Gastroesophageal sphincter (tissue), 3 donors: ENCODE measurements at regions not wholly inside any gene's neighbourhood (a gene's known extent, or its start where the extent isn't known, plus 50 kb on each side); places are given as distances from the start of the nearest gene placed in this dataset.

Experiments
- EP300 ChIP-seq: sonication (generic); formaldehyde crosslinking; IDR thresholded peaks from one replicate; pipeline ENCODE4 v1.6.1; 2017; ENCODE audit warnings: antibody characterized with exemption, mild to moderate bottlenecking
- POLR2A ChIP-seq, 2 donors: fragments of 450-650 bp; IDR thresholded peaks; one replicate each; pipeline ENCODE4 v1.6.1; 2017; ENCODE audit warnings: antibody characterized with exemption in 2 of 2, mild to moderate bottlenecking in 2 of 2, moderate library complexity in 1 of 2
- POLR2AphosphoS5 ChIP-seq: sonication (generic); formaldehyde crosslinking; IDR thresholded peaks from one replicate; pipeline ENCODE4 v1.6.1; 2017; ENCODE audit warnings: antibody characterized with exemption
- TF ChIP-seq, protein P1 (sequence below), 4 experiments: fragments of 200-600 bp in 2 of 4; fragments of 450-650 bp in 2 of 4; sonication (generic) in 1 of 4; IDR thresholded peaks; one replicate each; pipeline ENCODE4 v1.5.1; 2017 to 2019; ENCODE audit warnings: antibody characterized with exemption in 4 of 4, mild to moderate bottlenecking in 2 of 4, moderate library complexity in 2 of 4

DNA sequence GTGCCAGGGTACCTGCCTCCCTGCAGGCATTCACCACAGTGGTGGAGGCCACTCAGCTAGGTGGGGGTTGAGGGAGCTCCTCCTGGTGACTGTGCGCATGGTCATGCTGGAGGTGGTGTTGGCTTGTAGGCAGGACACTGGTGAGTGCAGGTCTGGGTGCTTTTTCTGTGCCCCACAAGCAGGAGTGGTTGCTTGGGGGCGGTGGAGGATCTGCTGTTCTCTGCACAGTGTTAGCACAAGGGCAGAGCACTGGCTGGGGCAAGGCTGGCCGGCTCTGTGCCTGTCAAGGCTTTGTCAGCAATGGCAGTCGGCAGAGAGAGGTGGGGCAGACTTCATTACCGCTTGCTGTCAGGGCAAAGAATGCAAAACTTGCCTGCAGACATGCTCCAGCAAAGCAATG, 632.1 kb upstream of the ID4 start:
- TF ChIP-seq, protein P1, sequence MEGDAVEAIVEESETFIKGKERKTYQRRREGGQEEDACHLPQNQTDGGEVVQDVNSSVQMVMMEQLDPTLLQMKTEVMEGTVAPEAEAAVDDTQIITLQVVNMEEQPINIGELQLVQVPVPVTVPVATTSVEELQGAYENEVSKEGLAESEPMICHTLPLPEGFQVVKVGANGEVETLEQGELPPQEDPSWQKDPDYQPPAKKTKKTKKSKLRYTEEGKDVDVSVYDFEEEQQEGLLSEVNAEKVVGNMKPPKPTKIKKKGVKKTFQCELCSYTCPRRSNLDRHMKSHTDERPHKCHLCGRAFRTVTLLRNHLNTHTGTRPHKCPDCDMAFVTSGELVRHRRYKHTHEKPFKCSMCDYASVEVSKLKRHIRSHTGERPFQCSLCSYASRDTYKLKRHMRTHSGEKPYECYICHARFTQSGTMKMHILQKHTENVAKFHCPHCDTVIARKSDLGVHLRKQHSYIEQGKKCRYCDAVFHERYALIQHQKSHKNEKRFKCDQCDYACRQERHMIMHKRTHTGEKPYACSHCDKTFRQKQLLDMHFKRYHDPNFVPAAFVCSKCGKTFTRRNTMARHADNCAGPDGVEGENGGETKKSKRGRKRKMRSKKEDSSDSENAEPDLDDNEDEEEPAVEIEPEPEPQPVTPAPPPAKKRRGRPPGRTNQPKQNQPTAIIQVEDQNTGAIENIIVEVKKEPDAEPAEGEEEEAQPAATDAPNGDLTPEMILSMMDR (IDR thresholded peaks at IDR 0.05), result no peak
- TF ChIP-seq EP300 (no peak), POLR2A (IDR thresholded peaks at IDR 0.05) (no peak), POLR2AphosphoS5 (no peak)
